NCI-H1417 treated with DMSO at 0.1 percent for 48 hours (cell line): ENCODE measurements at regions not wholly inside any gene's neighbourhood (a gene's known extent, or its start where the extent isn't known, plus 50 kb on each side); places are given as distances from the start of the nearest gene placed in this dataset.
"Not testable (repeated sequence)": the region's sequence is repeated elsewhere in the genome, so short reads cannot be mapped to it uniquely, and the experiment has no call there.

Source experiments
- DNase-seq: peaks from one replicate; lab custom pipeline; 2025; lab: John Stamatoyannopoulos, UW

DNA sequence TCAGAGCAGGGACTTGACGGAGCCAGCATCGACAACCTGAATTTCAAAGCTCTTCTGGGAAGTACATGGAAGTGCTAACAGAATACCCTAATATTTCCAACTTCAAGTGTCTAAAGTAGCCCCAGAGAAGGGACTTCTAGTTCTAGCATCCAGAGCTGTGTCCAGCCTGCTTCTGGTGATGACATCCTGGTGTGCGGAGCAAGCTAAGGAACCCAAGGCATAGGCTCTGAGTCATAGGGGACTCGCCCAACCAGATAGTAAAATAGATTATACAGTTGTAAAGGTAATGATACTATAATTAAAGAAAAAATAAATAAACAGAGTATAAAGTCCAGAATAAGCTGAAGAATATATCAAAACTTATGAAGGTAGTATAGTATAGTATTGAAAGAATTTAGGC, 108.1 kb upstream of the SERPINE2 start:
- DNase-seq = no peak

DNA sequence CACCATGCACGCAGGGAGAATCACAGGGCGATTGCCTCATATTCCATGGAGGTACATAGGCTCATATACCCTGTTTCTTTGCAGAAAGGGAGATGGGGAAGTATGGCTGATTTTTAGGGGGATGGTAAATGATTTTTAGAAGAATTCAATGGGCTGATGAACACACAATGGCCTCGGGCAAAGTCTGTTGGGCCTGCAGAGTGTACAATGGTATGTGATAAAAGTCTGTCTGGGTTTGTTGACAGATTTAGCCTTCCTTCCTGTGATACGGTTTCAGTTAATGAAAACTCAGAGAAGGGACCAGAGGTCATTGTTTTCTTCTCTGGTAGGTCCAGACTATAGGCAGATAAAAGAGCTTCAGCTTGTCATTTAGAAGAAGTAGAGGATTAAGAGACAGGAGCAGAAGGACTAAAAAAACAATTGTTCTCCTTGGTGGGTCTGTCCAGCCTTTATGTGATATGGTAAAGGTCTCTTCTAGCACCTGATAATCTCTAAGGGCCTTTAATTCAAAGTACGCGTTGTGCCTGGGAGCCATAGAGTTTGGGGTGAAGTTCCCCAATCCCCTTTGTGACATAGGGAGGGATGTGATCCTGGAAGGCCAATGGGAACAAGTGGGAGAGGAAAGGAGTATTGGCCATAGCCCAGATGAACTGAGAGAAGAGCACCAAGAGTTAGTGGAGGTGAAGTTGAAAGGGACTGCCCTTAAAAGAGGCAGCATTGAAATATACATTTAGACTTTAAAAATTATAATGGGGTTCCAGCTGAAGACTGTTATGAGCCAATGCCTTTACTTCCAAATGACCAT, 107.5 kb upstream of the SERPINE2 start:
- no peak for DNase-seq

DNA sequence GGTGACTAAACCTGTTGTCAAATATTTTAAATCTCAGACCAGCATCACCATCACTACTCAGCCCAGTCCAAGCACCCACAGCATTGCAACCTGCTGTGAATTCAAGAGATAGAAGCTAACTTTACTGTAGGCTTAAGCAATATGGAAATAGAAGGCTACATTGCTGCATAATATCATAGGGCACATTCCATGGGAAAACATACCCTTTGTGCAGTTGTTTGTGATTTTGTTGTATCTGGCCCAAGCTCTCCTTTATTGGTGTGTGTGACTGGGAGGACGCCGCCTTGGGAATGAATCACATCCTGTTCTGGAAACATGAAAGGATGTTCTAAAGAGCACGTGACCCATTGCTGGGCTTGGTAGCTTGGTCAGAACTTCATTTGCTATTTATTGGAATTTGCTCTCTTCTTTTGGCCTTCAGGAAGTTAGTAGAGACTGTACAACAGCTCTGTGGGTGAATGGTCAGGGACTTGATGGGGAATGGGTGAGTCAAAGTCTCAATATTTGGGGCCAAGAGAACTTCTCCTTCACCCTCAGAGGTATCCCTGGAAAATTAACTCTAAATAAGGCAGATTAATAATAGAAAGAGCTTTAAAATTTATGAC, 106.8 kb upstream of the SERPINE2 start:
- DNase-seq = no peak

DNA sequence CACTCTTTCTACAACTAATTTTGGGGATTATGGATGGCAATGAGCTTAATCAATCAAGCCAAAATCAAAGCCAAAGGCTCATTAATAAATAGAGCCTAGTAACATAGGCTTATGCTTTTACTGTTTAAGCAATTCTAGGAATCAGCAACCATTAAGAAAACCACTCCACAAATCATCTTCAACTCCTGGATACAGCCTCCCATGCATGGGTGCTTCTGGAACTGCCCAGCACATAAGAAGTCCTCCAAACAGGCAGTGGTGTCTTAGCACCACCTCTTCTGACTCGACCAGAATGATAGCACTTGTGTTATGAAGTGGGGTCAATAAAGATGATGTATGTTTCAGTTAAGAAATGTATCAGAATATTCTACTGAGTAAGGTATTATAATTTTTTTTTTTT, 104.4 kb upstream of the SERPINE2 start:
- DNase-seq = no peak

DNA sequence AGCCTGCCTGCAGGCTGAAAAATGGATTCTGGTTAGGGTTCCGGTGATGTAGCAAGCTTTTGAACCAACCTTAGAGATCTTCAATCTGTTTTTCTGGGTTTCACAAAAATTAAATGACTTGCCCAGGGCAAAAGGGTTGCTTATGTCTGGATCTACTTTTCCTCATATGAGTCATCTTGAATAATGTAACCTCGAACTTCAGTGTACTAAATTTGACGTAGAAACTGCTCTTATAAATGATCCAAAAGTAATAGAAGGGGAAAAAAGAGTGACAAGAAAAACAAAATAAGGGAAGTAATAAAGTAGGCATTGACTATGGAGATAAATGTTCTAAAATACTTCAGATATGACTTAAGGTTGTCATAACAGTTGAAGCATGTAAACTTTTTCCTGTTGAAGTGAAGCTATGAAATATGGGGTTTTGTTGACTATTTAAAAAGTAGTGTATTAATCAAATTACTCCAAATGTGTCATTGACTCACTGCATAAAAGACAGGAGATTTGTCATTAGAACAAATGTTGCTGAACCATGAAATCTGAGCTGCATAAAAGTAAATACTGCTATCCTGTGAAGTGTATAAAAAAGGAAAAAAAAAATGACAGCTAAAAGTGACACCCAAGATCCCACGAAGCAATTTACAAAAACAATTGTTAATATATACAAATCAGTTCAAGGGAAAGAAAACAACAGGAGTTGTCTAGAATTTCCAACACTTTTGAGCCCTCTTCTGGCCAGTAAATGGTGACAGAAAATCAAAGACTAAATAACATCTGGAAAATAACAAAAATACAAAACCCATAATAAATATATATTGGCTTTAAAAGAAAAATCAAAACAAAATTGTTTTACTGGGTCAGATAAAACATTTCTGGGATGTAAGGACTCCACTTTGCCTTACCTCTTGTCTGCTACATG, 103.6 kb upstream of the SERPINE2 start:
- no peak for DNase-seq

DNA sequence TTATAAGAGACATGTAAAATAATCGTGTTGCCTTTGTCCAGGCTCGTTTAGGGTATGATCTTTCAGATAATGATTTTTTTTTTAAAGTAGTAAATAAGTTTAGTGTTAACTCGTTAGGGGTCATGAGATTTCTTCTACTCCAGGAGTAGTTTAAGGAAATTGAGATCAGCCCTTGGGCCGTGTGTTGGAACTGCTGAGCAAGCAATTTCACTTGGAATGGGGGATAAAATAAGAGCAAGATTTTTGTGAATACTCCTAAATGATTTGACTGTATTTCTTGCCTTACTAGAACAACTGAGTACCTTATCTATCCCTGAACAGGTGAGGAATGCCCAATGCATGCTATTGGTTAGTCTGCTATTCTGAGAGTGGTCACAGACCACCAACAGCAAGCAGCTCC, 102.2 kb upstream of the SERPINE2 start:
- no peak for DNase-seq

DNA sequence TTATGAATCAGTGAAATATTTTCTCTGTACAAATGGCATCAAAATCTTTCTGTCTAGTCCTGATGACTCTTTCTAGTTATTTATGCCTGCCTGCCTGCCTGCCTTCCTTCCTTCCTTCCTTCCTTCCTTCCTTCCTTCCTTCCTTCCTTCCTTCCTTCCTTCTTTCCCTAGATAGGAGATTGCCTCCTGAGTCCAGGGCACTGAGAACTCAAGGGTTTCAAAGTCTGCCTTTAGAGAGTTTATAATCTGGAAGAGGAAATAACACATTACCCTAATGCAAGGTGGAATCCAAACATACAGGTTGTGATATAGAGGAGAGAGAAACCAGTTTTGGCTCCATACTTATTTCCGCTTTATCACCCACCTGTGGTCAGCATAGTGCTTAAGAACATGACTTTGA, 98.1 kb upstream of the SERPINE2 start:
- DNase-seq = no peak

DNA sequence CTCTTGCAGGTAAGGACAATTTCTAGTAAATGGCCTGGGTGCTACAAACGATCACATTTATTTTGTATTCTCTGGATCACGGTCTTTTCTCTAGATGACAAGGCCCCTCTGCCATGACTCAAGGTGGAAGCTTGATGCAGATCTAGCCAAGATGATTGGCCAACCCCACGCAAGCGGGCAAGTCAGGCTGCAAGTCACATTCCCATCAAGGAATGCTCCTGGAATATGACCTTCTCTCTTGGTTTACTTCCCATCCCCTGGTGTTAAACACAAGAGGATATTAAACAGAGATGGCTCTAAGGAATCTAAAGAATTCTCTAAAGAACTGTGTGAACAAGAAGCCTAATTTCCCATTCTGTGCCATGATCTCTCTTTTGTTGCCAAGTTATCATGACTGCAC, 97.3 kb upstream of the SERPINE2 start:
- DNase-seq = no peak

DNA sequence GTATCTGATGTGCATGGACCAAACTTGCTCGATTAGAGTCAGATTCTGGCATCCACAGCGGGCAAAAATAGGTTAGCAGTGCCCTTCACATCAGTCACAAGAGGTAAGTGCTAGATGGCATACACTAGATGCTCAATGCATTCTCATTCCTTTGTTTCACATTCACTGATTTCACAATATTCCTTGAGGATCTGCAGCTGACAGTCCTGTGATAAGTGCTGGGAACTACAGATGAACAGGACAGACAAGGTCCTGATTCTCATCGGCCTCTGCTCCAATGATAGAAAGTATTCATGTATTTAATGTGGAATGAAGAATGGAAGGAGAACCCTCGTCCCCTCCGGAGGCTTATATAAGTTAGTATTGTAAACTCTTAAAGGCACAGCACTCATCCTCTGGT, 96.8 kb upstream of the SERPINE2 start:
- no peak for DNase-seq

DNA sequence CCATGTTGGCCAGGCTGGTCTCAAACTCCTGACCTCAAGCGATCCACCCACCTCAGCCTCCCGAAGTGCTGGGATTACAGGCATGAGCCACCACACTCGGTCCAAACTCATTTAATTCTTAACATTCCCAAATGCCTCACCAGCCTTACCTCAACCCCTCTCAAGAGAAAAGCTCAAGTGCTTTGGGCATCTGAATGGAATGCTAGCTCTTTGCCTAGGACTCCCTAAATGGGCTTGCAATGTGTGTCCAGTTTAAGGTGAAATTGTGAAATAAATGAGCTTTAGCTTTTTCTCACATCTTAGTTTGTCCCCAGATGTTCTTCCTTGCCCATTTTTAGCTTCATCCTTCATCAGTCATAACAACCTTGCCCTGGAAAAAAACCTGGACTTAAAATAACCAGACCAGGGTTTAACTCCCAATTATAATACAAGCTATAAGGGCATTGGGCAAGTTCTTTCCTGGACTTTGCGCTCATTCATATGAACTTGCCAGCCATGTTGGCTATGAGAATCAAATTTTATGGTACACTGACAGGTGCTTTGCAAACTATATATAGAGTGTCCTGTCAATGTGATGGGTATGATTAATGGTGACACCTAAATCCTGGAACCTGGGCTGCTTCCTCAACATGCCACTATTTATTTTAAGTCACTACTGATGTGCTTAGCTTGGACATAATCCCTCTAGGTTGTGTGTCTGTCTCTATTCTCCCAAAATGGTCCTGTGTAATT, 95.1 kb upstream of the SERPINE2 start:
- DNase-seq = no peak

DNA sequence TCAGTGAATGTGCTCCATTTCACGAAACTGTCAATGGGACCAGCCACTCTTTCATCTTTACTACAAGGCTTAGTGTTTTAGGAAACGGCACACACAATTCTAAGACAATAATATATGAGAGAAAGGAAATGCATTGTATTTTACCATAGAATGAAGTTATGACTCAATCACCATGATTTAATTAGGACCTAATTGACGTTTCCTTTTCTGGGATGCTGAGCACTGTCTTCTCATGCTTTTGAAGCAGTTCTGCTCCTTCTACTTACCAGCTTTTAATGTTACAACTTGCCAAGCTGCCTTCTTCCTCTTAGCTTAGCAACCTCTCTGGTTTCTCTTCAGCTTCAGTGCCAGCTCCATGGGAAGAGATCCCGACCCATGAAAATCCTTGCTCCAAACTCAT, 94.3 kb upstream of the SERPINE2 start:
- DNase-seq = no peak

DNA sequence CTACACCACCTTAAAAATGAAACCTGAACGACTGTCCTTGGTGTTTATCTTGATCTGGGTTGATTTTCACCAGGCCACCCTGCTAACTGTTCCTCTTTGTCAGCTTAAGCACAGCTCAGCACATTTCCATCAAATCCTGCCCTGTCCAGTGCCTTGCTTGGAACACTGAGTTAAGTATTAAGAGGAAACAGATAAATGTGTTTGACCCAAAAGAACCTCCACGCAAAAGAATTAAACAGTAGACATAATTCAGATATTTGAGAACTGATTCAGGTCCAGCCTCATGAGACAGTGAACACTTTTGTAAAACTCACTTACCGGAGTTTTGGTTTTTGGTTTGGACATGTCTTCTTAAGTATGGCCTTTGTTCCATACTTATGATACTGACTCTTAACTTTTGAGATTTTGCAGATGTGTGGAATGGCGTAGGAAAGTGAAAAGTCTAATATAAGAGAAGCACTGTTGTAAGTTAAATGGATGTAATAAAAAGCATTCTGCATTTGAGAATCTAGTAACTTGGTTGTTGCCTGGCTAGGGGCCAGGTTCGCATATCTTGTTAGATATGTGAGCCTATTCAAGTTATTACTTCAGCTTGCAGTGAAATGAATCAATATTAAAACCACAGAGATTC, 88.9 kb upstream of the SERPINE2 start:
- DNase-seq = no peak

DNA sequence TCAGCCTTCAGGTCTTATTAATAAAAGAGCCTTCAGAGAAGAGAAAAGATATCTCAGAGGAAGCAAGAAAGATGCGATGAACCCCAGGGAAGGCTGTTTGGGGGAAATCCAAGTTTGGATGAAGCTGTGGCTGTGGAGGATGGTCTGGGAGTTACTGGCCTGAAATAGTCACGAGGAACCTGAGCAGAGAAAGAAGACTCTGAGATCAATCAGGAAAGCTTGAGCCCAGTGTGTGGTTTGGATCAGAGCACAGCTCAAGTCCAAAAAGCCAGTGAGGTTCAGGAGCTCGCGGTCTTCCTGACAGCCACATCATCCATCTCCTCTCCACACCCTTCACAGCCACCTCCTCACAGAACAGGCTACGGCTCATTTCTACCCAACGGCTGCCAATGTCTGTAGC, 87.4 kb upstream of the SERPINE2 start:
- DNase-seq = no peak

DNA sequence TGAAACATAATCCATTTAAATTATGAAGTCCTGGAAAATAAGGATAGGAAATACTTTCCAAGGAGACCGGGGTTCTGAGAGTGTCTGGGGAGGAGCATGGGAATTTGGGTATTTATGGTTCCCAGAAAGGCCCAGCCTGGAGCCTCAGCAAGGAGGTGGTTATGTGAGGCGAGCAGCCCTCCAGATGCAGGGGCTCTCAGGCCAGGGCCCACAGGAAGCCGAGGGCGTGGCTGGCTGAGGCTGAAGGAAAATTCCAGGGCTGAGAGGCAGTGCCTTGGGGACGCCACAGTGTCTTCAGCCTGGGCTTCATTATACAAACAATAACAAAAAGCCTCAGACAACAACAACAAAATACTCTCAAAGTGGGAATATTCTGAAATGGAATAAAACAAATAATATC, 86.9 kb upstream of the SERPINE2 start:
- DNase-seq = no peak

DNA sequence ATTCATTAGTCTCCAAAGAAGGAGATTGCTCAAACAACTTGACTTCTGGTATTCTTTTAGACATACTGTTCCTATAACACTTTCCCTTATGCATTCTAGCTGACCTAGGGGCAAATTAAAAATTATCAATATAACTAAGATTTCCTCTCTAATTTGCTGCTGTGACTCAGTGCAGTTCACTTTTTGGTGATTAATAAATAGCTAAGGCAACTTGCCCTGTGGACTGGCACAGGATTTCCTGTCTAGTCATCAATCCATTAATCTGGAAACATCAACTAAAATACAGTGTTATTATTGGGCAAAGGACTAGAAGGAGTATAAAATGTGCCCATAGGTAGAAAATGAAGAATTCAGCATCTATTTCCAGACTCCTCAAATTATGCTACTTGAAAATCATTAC, 83.5 kb upstream of the SERPINE2 start:
- DNase-seq = no peak

DNA sequence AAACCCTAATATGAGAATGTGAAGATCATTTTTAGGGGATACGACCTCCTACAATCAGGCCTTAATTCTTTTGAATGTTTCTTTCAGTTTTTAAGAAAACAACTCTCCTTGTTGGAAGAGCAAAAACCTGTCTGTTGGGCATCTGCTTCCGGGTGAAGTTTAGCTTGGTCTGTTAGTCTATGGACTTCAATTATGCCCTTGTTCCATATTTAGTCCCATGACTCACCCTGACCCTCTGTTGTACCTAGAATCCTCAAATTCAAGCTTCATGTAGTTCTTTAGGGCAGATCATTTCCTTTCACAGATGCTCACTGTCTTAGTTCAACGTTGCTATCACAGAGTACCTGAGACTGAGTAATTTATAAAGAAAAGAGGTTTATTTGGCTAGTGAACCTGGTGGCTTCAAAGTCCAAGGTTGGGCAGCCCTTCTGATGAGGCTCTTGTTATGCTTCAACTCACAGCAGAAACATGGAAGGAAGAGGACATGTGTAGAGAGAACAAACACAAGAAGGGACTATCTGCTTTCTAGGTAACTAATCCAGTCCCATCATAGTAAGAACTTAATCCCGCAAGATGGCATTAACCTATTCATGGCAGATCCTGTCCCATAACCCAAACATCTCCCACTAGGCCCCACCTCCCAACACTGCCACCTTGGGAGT, 82.5 kb upstream of the SERPINE2 start:
- DNase-seq = no peak

DNA sequence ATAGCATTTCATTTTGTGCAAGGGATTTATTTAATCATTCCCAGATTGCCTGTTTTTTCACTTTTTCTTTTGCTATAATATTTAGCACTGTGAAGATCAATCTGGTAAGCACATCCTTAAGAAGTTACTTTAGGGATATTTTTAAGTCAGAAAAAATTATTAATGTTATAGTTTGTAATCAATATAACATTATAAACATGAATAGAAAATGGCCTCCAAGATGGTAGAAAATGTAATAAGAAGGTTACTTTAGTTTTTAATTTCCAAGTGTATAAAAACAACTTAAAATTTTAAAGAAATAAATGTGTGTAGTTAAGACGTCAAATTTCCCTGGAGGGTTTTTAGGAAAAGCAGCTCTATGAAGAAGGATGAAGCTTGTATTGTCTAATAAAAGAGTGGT, 81.9 kb upstream of the SERPINE2 start:
- DNase-seq = no peak

DNA sequence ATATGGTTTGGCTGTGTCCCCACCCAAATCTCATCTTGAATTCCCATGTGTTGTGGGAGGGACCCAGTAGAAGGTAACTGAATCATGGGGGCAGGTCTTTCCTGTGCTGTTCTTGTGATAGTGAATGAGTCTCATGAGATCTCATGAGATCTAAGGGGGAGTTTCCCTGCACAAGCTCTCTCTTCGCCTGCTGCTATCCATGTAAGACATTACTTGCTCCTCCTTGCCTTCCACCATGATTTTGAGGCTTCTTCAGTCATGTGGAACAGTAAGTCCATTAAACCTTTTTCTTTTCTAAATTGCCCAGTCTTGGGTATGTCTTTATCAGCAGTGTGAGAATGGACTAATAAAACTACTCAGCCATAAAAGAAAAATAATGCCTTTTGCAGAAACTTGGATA, 80.8 kb upstream of the SERPINE2 start:
- DNase-seq = not testable (repeated sequence)

DNA sequence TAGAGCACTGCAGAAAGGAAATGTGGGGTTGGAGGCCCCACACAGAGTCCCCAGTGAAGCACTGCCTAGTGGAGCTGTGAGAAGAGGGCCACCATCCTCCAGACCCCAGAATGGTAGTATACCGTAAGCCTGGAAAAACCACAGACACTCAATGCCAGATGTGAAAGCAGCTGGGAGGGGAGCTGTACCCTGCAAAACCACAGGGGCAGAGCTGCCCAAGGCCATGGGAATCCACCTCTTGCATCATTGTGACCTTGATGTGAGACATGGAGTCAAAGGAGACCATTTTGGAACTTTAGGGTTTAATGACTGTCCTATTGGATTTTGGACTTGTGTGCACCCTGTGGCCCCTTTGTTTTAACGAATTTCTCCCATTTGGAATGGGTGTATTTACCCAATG, 75.3 kb upstream of the SERPINE2 start:
- DNase-seq = no peak

DNA sequence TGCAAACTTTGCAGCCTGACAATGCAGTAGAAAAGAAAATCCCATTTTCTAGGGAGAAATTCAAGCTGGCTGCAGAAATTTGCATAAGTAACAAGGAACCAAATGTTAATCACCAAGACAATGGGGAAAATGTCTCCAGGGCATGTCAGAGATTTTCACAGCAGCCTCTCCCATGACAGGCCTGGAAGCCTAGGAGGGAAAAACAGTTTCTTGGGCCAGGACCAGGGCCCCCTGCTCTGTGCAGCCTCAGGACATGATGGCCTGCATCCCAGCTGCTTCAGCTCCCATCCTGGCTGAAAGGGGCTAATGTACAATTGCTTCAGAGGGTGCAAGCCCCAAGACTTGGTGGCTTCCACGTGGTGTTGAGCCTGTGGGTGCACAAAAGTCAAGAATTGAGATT, 74.8 kb upstream of the SERPINE2 start:
- DNase-seq = not testable (repeated sequence)

DNA sequence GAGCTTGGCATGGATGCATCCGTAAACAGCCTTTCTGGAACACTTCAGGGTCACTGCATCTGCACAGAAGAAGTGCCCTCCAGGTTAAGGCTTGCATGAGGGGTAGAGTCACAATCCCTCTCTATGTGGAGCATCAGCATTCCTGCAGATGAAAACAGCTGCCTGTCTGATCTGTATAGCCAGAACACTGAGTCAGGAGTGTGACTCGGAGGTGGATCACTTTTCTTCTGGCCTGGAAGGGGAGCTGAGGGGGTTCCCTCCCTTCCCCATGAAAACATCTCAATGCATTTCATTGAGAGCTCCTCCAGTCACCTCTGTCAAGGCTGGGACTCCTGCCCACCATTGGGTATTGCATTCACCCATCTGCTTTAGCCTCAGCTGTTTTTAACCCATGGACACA, 72.5 kb upstream of the SERPINE2 start:
- no peak for DNase-seq
